Trophoblast cell (in vitro differentiated cells and primary cell): ENCODE measurements at regions not wholly inside any gene's neighbourhood (a gene's known extent, or its start where the extent isn't known, plus 50 kb on each side); places are given as distances from the start of the nearest gene placed in this dataset.

Experiments used
- DNase-seq, 2 donors: peaks; one replicate each; pipeline ENCODE4 v3.0.0-alpha.2; 2016
- H2AFZ ChIP-seq: 2 replicates; pipeline ENCODE4 v1.6.1; 2013; ENCODE audit warnings: low read length, moderate library complexity, mild to moderate bottlenecking; ENCODE audit not compliant: insufficient read depth, poor library complexity
- H2AK5ac ChIP-seq: 2 replicates; pipeline ENCODE4 v1.6.1; 2013; ENCODE audit warnings: mild to moderate bottlenecking, low read length
- H2BK120ac ChIP-seq: 2 replicates; pipeline ENCODE4 v1.6.1; 2013; ENCODE audit warnings: low read length, mild to moderate bottlenecking, moderate library complexity; ENCODE audit not compliant: insufficient read depth, poor library complexity
- H2BK12ac ChIP-seq: 2 replicates; pipeline ENCODE4 v1.6.1; 2013; ENCODE audit warnings: mild to moderate bottlenecking, low read length, moderate library complexity
- H2BK5ac ChIP-seq: 2 replicates; pipeline ENCODE4 v1.6.1; 2013; ENCODE audit warnings: low read length, low read depth, moderate library complexity, mild to moderate bottlenecking; ENCODE audit not compliant: poor library complexity
- H3K14ac ChIP-seq: 2 replicates; pipeline ENCODE4 v1.6.1; 2013; ENCODE audit warnings: mild to moderate bottlenecking, low read length
- H3K18ac ChIP-seq: 2 replicates; pipeline ENCODE4 v1.6.1; 2013; ENCODE audit warnings: mild to moderate bottlenecking, low read length
- H3K23ac ChIP-seq: 2 replicates; pipeline ENCODE4 v1.6.1; 2013; ENCODE audit warnings: low read length
- H3K27ac ChIP-seq: 2 replicates; pipeline ENCODE4 v1.5.1; 2013; ENCODE audit warnings: low read depth, mild to moderate bottlenecking, inconsistent platforms, low read length, moderate library complexity
- H3K27me3 ChIP-seq: 2 replicates; pipeline ENCODE4 v1.6.1; 2013; ENCODE audit warnings: inconsistent platforms, mild to moderate bottlenecking, low read length, moderate library complexity; ENCODE audit not compliant: insufficient read depth
- H3K36me3 ChIP-seq, 2 experiments: 1 replicate in 1 of 2; 2 replicates in 1 of 2; pipeline ENCODE4 v1.6.1; 2013; ENCODE audit warnings: low read length in 2 of 2, mild to moderate bottlenecking in 2 of 2, moderate library complexity in 1 of 2; ENCODE audit not compliant: insufficient read depth in 2 of 2, control insufficient read depth in 1 of 2
- H3K4ac ChIP-seq: 2 replicates; pipeline ENCODE4 v1.6.1; 2013; ENCODE audit warnings: low read depth, mild to moderate bottlenecking, low read length, moderate library complexity
- H3K4me1 ChIP-seq, 2 experiments: 1 replicate in 1 of 2; 2 replicates in 1 of 2; pipeline ENCODE4 v1.6.1; 2013; ENCODE audit warnings: low read length in 2 of 2, mild to moderate bottlenecking in 2 of 2, moderate library complexity in 1 of 2; ENCODE audit not compliant: insufficient read depth in 2 of 2, control insufficient read depth in 1 of 2
- H3K4me2 ChIP-seq: 2 replicates; pipeline ENCODE4 v1.6.1; 2013; ENCODE audit warnings: inconsistent platforms, mild to moderate bottlenecking, low read length, moderate library complexity
- H3K4me3 ChIP-seq: 2 replicates; pipeline ENCODE4 v1.5.1; 2013; ENCODE audit warnings: mild to moderate bottlenecking, low read depth, low read length, inconsistent platforms
- H3K79me1 ChIP-seq: one replicate; pipeline ENCODE4 v1.6.1; 2013; ENCODE audit warnings: low read length
- H3K79me2 ChIP-seq: 2 replicates; pipeline ENCODE4 v1.6.1; 2013; ENCODE audit warnings: low read length, mild to moderate bottlenecking; ENCODE audit not compliant: control insufficient read depth, insufficient read depth, poor library complexity
- H3K9ac ChIP-seq: 2 replicates; pipeline ENCODE4 v1.6.1; 2013; ENCODE audit warnings: mild to moderate bottlenecking, low read length
- H3K9me3 ChIP-seq: 2 replicates; pipeline ENCODE4 v1.6.1; 2013; ENCODE audit warnings: low read depth, mild to moderate bottlenecking, control low read depth, inconsistent platforms, low read length; ENCODE audit not compliant: insufficient read depth
- H4K12ac ChIP-seq: 2 replicates; pipeline ENCODE4 v1.6.1; 2013; ENCODE audit warnings: low read depth, mild to moderate bottlenecking, low read length, moderate library complexity
- H4K8ac ChIP-seq: 2 replicates; pipeline ENCODE4 v1.6.1; 2013; ENCODE audit warnings: low read depth, mild to moderate bottlenecking, low read length, moderate library complexity
- H4K91ac ChIP-seq: one replicate; pipeline ENCODE4 v1.6.1; 2013; ENCODE audit warnings: low read depth, mild to moderate bottlenecking, low read length, moderate library complexity
- WGBS: extraction: QIAGEN DNeasy Blood & Tissue Kit; methylation state at CpG from one replicate; pipeline ENCODE4 v1.1.7; 2013; ENCODE audit warnings: missing lambda C conversion rate; ENCODE audit not compliant: insufficient read length, insufficient coverage; ENCODE audit errors: extremely low coverage; 5-methylcytosine and 5-hydroxymethylcytosine counted together

- WGBS, result no CpG with 5 or more reads among the region's 7 CpGs
- H3K23ac ChIP-seq, result no peak overlapping the region
- H3K18ac ChIP-seq, result no peak overlapping the region
- no peak overlapping the region for H2BK120ac ChIP-seq
- no peak overlapping the region for H4K8ac ChIP-seq
- no peak overlapping the region for H3K9ac ChIP-seq
- H2AFZ ChIP-seq, result no peak overlapping the region
- H3K27ac ChIP-seq, result no peak overlapping the region
- no peak overlapping the region for H3K4me3 ChIP-seq
- H3K14ac ChIP-seq, result no peak overlapping the region
- peak in 1 of 2 donors; percentile 47 for DNase-seq
- H3K27me3 ChIP-seq, result no peaks in the 10 kb centered on the region
- H3K79me1 ChIP-seq, result no peaks in the 10 kb centered on the region
- H2AK5ac ChIP-seq, result no peak overlapping the region
- H2BK5ac ChIP-seq, result no peak overlapping the region
- no peak overlapping the region for H3K4me2 ChIP-seq
- no peak overlapping the region for H2BK12ac ChIP-seq
- H3K4me1 ChIP-seq, result no peaks in the 10 kb centered on the region
- H3K4ac ChIP-seq, result no peak overlapping the region
- no peaks in the 10 kb centered on the region for H3K9me3 ChIP-seq
- H3K79me2 ChIP-seq, result no peaks in the 10 kb centered on the region
- no peaks in the 10 kb centered on the region for H3K36me3 ChIP-seq
- H4K91ac ChIP-seq, result no peak overlapping the region
- H4K12ac ChIP-seq, result no peak overlapping the region
Measured at GRCh38 chr6:112562301-112563231, 215.4 kb downstream of the RFPL4B start.

GRCh38 chr6:112563368-112563767, 216.2 kb downstream of the RFPL4B start:
- Histone ChIP-seq H3K4me3 (no peak overlapping the region), H3K27ac (no peak overlapping the region), H3K4me1 (no peaks in the 10 kb centered on the region), H3K9me3 (no peaks in the 10 kb centered on the region), H2BK12ac (no peak overlapping the region), H4K91ac (no peak overlapping the region), H3K18ac (no peak overlapping the region), H2BK120ac (no peak overlapping the region), H3K36me3 (no peaks in the 10 kb centered on the region), H2AFZ (no peak overlapping the region), H2AK5ac (no peak overlapping the region), H3K4ac (no peak overlapping the region), H4K8ac (no peak overlapping the region), H3K9ac (no peak overlapping the region), H3K79me1 (no peaks in the 10 kb centered on the region), H3K79me2 (no peaks in the 10 kb centered on the region), H2BK5ac (no peak overlapping the region), H3K4me2 (no peak overlapping the region), H3K27me3 (no peaks in the 10 kb centered on the region), H4K12ac (no peak overlapping the region), H3K23ac (no peak overlapping the region), H3K14ac (no peak overlapping the region)
- DNase-seq, result peak in 1 of 2 donors; percentile 66
- WGBS, result no CpG with 5 or more reads among the region's 3 CpGs

- no peak overlapping the region for H3K27ac ChIP-seq
- no peak overlapping the region for H4K8ac ChIP-seq
- no peaks in the 10 kb centered on the region for H3K4me1 ChIP-seq
- H2AFZ ChIP-seq, result no peak overlapping the region
- no peak overlapping the region for H3K23ac ChIP-seq
- no peak overlapping the region for H2BK120ac ChIP-seq
- no peak for DNase-seq
- no peaks in the 10 kb centered on the region for H3K79me1 ChIP-seq
- H2AK5ac ChIP-seq, result no peak overlapping the region
- no peak overlapping the region for H3K9ac ChIP-seq
- H3K9me3 ChIP-seq, result no peaks in the 10 kb centered on the region
- no peaks in the 10 kb centered on the region for H3K36me3 ChIP-seq
- H2BK12ac ChIP-seq, result no peak overlapping the region
- H2BK5ac ChIP-seq, result no peak overlapping the region
- no peak overlapping the region for H4K91ac ChIP-seq
- no peak overlapping the region for H3K4me3 ChIP-seq
- H3K4me2 ChIP-seq, result no peak overlapping the region
- no peak overlapping the region for H3K18ac ChIP-seq
- no peaks in the 10 kb centered on the region for H3K27me3 ChIP-seq
- H3K14ac ChIP-seq, result no peak overlapping the region
- H3K79me2 ChIP-seq, result no peaks in the 10 kb centered on the region
- H3K4ac ChIP-seq, result no peak overlapping the region
- no peak overlapping the region for H4K12ac ChIP-seq
Measured at GRCh38 chr6:112568066-112568465, 220.9 kb downstream of the RFPL4B start.

- no peak overlapping the region for H4K8ac ChIP-seq
- H4K12ac ChIP-seq, result no peak overlapping the region
- H3K4me3 ChIP-seq, result no peak overlapping the region
- H2BK5ac ChIP-seq, result no peak overlapping the region
- no peaks in the 10 kb centered on the region for H3K36me3 ChIP-seq
- no peak overlapping the region for H2AK5ac ChIP-seq
- H3K9me3 ChIP-seq, result no peaks in the 10 kb centered on the region
- no peaks in the 10 kb centered on the region for H3K79me1 ChIP-seq
- H3K9ac ChIP-seq, result no peak overlapping the region
- no peak overlapping the region for H2AFZ ChIP-seq
- H2BK12ac ChIP-seq, result no peak overlapping the region
- no peaks in the 10 kb centered on the region for H3K79me2 ChIP-seq
- H3K18ac ChIP-seq, result no peak overlapping the region
- H3K27ac ChIP-seq, result no peak overlapping the region
- H3K14ac ChIP-seq, result no peak overlapping the region
- no peak overlapping the region for H3K4me2 ChIP-seq
- H3K4ac ChIP-seq, result no peak overlapping the region
- H3K4me1 ChIP-seq, result no peaks in the 10 kb centered on the region
- WGBS, result no CpG with 5 or more reads among the region's 5 CpGs
- no peak overlapping the region for H4K91ac ChIP-seq
- peak; percentile 22 to 78 for DNase-seq
- H2BK120ac ChIP-seq, result no peak overlapping the region
- no peak overlapping the region for H3K23ac ChIP-seq
- H3K27me3 ChIP-seq, result no peaks in the 10 kb centered on the region
Measured at GRCh38 chr6:112571488-112572270, 224.5 kb downstream of the RFPL4B start.
